HG03097 (cell line): ENCODE measurements at regions not wholly inside any gene's neighbourhood (a gene's known extent, or its start where the extent isn't known, plus 50 kb on each side); places are given as distances from the start of the nearest gene placed in this dataset.
"Not testable (repeated sequence)": the region's sequence is repeated elsewhere in the genome, so short reads cannot be mapped to it uniquely, and the experiment has no call there.

Experiments used
- ATAC-seq: cut with Tn5 transposase; IDR thresholded peaks from one replicate; pipeline ENCODE4 v1.9.1; 2021; ENCODE audit not compliant: unreplicated experiment, low FRiP score

DNA sequence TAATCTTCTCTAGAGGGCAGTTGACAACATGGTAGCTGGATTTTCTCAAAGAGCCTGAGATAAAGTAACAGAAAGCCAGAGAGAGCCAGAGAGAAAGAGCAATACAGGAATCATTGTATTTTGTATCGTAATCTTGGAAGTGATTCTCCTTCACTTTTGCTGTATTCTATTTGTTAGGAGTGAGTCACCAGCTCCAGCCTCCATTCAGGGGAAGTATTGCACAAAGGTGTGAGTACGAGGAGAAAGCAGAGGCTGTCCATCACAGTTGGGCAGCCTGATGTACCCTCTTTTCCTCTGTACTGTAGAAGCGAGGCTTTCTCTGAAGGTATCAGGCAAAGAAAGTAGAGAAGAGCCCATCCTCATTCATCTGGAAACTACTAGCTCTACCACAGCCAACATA lies 176.8 kb downstream of the KCNS3 start:
- no peak for ATAC-seq

GRCh38 chr2:18050001-18050400 lies 171.5 kb downstream of the KCNS3 start:
- no peak for ATAC-seq

DNA sequence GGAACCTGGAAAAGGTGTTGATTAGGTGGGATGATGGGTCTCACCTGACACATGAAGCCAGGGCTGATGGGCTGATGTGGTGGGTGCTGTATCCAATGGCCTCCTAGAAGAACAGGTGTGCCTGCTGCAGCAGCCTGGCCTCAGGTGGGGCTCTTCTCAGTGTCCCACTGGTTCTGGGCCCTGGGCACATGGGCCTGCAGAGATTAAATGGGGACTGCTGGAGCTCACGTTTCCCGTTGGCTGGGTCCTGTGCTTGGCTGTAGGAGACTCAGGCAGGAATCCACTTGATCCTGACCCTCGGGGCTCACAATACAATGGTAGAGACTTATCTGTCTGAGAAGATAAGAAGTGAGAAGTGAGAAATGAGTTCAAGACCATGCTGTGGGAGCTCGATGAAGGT lies 170.9 kb downstream of the KCNS3 start:
- ATAC-seq, result no peak

GRCh38 chr2:18047896-18048657 lies 169.6 kb downstream of the KCNS3 start:
- no peak for ATAC-seq

- ATAC-seq, result no peak
These were observed 168.7 kb downstream of the KCNS3 start for GRCh38 chr2:18047213-18047611.

DNA sequence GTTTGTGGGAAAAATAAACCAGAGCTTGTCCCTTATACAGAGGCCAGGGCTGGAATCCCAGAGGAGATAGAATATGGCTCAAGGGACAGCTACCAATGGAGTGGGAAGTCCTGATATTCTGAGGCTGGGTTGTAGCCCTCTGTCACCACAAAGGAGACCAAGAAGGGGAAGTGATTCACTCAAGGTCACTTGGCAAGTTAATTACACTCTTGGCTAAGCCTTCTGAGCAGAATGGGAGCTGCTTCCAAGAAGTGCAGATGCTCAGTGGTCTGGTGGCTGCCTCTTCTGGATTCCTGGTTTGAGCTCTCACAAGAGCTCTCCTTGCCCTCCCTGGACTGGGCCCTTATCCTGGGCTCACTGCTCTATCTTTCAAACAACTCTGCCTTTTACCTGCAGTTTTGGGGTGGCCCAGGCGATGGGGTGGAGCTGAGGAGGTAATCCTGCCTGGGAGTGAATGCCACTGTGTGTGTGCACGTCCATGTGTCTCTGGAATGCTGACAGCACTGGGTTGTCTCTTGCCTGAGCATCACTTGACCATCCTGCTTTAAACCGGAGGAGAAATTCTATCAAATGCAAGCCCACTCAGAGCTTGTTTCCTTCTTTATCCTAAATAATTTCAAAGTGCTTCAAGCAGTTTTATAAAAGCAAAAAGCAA lies 168.2 kb downstream of the KCNS3 start:
- ATAC-seq, result no peak

DNA sequence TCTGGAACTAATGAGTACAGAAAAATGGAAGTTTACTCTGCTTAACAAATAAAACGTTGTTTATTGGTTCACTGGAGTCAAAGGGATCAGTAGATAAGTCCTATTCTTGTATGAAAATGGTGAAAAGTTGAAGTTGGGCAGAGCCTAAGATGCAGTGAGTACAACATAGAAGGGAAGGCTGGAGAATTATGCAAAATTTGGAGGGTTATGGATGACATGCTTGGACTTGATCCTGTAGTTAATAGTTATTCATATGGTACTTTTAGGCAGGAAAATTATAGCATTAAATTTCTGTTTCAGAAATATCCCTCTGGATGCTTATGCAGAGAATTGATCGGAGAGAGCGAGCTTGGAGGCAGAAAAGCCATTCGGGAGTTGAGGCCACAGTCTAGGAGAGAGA lies 167.6 kb downstream of the KCNS3 start:
- no peak for ATAC-seq

- no peak for ATAC-seq
These were observed 166.8 kb downstream of the KCNS3 start for GRCh38 chr2:18045230-18045629.

GRCh38 chr2:18017381-18017780 lies 138.9 kb downstream of the KCNS3 start:
- ATAC-seq, result not testable (repeated sequence)

GRCh38 chr2:18009891-18010290 lies 131.4 kb downstream of the KCNS3 start:
- no peak for ATAC-seq

GRCh38 chr2:18005411-18005810 lies 126.9 kb downstream of the KCNS3 start:
- ATAC-seq, result no peak

DNA sequence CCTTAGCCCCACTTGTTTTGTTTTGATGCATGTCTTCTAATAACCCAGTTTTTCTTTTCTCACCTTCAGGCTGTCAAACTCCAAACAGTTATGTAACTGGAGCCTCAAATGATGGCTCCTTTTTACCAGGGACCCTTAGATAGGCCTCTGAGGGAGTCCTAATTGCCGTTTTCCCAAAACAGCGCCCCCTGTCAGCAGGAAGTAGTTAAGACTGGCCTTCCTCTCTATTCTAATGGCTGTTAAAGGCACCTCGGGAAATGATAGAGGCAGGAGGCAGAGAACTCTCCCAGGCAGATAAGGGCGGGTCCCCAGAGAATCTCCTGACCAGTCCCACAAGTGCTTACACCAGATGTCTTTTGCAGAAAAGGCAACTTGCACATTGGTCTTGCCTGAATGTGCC lies 123.2 kb downstream of the KCNS3 start:
- no peak for ATAC-seq

- ATAC-seq, result no peak
These were observed 118.5 kb downstream of the KCNS3 start for GRCh38 chr2:17996978-17997377.

- ATAC-seq, result no peak
These were observed 117.1 kb downstream of the KCNS3 start for GRCh38 chr2:17995593-17995992.
